Peyer's patch (tissue), 4 donors: ENCODE measurements at regions not wholly inside any gene's neighbourhood (a gene's known extent, or its start where the extent isn't known, plus 50 kb on each side); places are given as distances from the start of the nearest gene placed in this dataset.
"Not testable (repeated sequence)": the region's sequence is repeated elsewhere in the genome, so short reads cannot be mapped to it uniquely, and the experiment has no call there.

ENCODE experiments used
- DNase-seq, 3 donors: peaks; one replicate each; pipeline ENCODE4 v3.0.0-alpha.2; 2017 to 2019
- H3K27ac ChIP-seq, 4 donors: fragments of 200-600 bp; sonication (generic); one replicate each; pipeline ENCODE4 v1.5.1; 2016 to 2019
- H3K27me3 ChIP-seq, 2 donors: fragments of 200-600 bp; sonication (generic); one replicate each; pipeline ENCODE4 v1.5.1; 2019
- H3K36me3 ChIP-seq, 3 donors: fragments of 200-600 bp; sonication (generic); one replicate each; pipeline ENCODE4 v1.5.1; 2016 to 2019
- H3K4me1 ChIP-seq, 4 donors: fragments of 200-600 bp; sonication (generic); one replicate each; pipeline ENCODE4 v1.5.1; 2016 to 2019
- H3K4me3 ChIP-seq, 4 donors: fragments of 200-600 bp; sonication (generic); 1 replicate in 3 of 4; 2 replicates in 1 of 4; pipeline ENCODE4 v1.5.1; 2016 to 2019; ENCODE audit warnings: mild to moderate bottlenecking in 1 of 4
- H3K9me3 ChIP-seq, 4 donors: fragments of 200-600 bp; sonication (generic); one replicate each; pipeline ENCODE4 v1.5.1; 2016 to 2019; ENCODE audit warnings: mild to moderate bottlenecking in 1 of 4
- POLR2A ChIP-seq, 2 donors: fragments of 450-650 bp; IDR thresholded peaks; one replicate each; pipeline ENCODE4 v1.5.1; 2017; ENCODE audit warnings: antibody characterized with exemption in 2 of 2, mild to moderate bottlenecking in 2 of 2, moderate library complexity in 2 of 2
- TF ChIP-seq, protein P1 (sequence below), 6 experiments: fragments of 450-650 bp in 4 of 6; fragments of 200-600 bp in 2 of 6; sonication (generic) in 1 of 6; IDR thresholded peaks; one replicate each; pipeline ENCODE4 v1.5.1; 2017 to 2019; ENCODE audit warnings: antibody characterized with exemption in 6 of 6, mild to moderate bottlenecking in 3 of 6, moderate library complexity in 1 of 6

DNA sequence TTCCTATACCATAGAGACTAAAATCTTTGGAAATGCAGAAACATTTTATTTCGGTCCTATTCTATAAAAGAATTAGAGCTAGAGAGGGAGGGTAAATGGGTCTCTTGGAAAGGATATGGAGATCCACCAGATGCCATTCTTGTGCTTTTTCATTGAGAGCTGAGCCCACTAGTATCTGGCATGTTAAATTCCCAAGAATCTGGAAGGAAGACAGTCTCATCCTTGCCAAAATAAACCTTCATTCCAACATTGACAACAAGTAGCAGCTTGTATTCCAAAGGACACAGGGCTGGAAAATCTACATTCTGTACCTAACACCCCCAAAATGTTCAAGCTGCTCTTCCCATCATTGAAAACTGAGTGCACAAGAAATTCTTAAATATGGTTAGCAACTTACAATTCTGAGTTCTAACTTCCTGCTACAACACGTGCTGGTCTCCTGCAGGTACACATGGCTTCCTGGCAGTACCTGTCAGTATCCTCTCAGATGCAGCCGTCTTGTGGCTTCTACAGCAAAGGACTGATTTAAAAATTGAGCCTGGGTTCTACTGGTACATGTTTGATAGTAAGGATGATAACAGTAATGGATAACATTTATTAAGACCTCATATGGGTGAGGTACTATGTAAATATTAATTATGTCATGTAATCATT is 348.1 kb downstream of the SV2B start:
- Histone ChIP-seq H3K27ac (no peak overlapping the region), H3K9me3 (no peaks in the 10 kb centered on the region), H3K27me3 (no peaks in the 10 kb centered on the region), H3K4me1 (no peaks in the 10 kb centered on the region), H3K4me3 (no peak overlapping the region), H3K36me3 (no peaks in the 10 kb centered on the region)
- no peak for DNase-seq
- no peak for TF ChIP-seq POLR2A (IDR thresholded peaks at IDR 0.05)
- TF ChIP-seq, protein P1, sequence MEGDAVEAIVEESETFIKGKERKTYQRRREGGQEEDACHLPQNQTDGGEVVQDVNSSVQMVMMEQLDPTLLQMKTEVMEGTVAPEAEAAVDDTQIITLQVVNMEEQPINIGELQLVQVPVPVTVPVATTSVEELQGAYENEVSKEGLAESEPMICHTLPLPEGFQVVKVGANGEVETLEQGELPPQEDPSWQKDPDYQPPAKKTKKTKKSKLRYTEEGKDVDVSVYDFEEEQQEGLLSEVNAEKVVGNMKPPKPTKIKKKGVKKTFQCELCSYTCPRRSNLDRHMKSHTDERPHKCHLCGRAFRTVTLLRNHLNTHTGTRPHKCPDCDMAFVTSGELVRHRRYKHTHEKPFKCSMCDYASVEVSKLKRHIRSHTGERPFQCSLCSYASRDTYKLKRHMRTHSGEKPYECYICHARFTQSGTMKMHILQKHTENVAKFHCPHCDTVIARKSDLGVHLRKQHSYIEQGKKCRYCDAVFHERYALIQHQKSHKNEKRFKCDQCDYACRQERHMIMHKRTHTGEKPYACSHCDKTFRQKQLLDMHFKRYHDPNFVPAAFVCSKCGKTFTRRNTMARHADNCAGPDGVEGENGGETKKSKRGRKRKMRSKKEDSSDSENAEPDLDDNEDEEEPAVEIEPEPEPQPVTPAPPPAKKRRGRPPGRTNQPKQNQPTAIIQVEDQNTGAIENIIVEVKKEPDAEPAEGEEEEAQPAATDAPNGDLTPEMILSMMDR (IDR thresholded peaks at IDR 0.05): no peak

DNA sequence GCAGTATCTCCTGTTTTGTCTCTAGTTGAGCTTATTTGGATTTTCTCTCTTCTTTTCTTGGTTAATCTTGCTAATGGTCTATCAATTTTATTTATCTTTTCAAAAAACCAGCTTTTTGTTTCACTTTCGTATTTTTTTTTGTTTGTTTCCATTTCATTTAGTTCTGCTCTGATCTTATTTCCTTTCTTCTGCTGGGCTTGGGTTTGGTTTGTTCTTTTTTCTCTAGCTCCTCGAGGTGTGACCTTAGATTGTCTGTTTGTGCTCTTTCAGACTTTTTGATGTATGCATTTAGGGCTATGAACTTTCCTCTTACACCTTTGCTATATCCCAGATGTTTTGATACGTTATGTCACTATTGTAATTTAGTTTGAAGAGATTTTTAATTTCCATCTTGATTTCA is 353.3 kb downstream of the SV2B start:
- DNase-seq: not testable (repeated sequence)

DNA sequence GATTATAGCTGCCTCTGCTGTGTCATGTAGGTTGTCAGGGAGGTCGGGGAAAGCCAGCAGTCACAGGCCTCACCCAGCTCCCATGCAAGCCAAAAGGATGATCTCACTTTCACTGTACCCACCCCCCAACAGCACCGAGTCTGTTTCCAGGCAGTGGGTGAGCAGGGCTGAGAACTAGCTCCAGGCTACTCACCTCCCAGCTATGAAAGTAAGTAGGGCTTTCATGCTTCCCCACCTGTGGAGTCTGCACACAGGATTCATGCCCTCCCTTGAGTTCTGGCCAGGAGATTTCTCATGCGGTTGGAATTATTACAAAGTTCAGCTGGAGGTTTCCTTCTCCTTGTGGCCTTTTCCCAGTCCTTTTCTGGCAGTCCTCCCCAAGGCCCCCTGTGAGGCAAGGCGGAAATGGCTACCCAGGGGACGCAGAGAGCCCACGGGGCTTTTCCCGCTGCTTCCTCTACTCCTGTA is 356.2 kb downstream of the SV2B start:
- no peak for DNase-seq
- H3K4me1 ChIP-seq: no peaks in the 10 kb centered on the region
- TF ChIP-seq, protein P1 (IDR thresholded peaks at IDR 0.05): no peak
- TF ChIP-seq POLR2A (IDR thresholded peaks at IDR 0.05): no peak
- no peaks in the 10 kb centered on the region for H3K9me3 ChIP-seq
- H3K27me3 ChIP-seq: no peaks in the 10 kb centered on the region
- H3K27ac ChIP-seq: no peak overlapping the region
- no peak overlapping the region for H3K4me3 ChIP-seq
- no peaks in the 10 kb centered on the region for H3K36me3 ChIP-seq

More for the DNA sequence above, 353.3 kb downstream of the SV2B start:
- not testable (repeated sequence) for H3K27me3 ChIP-seq, H3K27ac ChIP-seq, H3K9me3 ChIP-seq, H3K36me3 ChIP-seq, H3K4me3 ChIP-seq, H3K4me1 ChIP-seq

DNA sequence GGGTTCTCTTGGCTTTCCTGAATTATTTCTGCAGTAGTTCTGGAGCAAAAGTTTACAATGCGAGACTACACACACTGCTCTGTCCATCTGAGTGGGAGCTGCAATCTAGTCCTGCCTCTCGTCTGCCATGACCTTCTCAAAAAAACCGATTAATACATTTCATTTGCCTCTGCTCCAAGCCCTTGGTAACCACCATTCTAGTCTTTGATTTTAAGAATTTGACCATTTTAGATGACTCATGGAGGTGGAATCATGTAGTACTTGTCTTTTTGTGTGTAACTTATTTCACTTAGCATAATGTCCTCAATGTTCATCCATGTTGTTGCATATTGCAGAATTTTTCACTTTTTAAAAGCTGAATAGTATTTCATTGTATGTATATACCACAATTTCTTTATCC is 356.9 kb downstream of the SV2B start:
- TF ChIP-seq, protein P1 (IDR thresholded peaks at IDR 0.05): no peak
- no peak for TF ChIP-seq POLR2A (IDR thresholded peaks at IDR 0.05)
- no peaks in the 10 kb centered on the region for H3K4me1 ChIP-seq

DNA sequence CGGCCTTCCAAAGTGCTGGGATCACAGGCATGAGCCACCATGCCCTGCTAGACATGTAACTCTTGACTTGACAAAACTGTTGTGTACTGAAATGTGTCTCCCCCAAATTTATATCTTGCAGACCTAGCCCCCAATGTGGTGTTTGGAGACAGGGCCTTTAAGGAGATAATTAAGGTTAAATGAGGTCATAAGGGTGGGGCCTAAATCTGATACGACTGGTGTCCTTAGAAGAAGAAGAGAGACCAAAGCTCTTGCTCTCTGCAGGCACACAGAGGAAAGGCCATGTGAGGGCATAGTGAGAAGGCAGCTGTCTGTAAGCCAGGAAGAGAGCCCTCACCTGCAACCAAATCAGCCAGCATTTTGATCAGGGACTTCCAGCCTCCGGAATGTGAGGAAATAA is 361.3 kb downstream of the SV2B start:
- Histone ChIP-seq H3K36me3 (no peaks in the 10 kb centered on the region), H3K4me3 (no peak overlapping the region), H3K27ac (no peak overlapping the region), H3K27me3 (no peaks in the 10 kb centered on the region), H3K9me3 (no peaks in the 10 kb centered on the region), H3K4me1 (no peaks in the 10 kb centered on the region)
- no peak for DNase-seq
- TF ChIP-seq, protein P1 (IDR thresholded peaks at IDR 0.05): no peak
- TF ChIP-seq POLR2A (IDR thresholded peaks at IDR 0.05): no peak

More for the DNA sequence above, 356.9 kb downstream of the SV2B start:
- no peaks in the 10 kb centered on the region for H3K27me3 ChIP-seq
- no peak overlapping the region for H3K27ac ChIP-seq
- no peaks in the 10 kb centered on the region for H3K36me3 ChIP-seq
- no peak for DNase-seq
- H3K9me3 ChIP-seq: no peaks in the 10 kb centered on the region
- no peak overlapping the region for H3K4me3 ChIP-seq

DNA sequence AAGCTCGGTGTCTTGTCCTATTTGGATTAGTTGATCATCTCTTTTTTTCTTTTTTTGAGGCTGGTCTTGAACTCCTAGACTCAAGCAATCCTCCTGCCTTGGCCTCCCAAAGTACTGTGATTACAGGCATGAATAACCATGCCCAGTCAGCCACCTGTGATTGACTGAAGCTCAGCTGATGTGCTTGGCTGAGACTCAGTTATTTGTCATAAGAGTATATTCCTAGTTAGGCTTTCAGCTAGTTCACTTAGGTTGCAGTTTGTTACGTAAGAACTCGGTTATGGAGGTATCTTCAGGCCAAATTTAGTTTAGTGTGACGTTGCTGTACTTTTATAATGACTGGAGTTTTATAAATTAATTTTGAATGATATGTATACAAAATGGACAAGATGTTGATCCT is 365.0 kb downstream of the SV2B start:
- Histone ChIP-seq H3K4me3 (no peak overlapping the region), H3K36me3 (no peaks in the 10 kb centered on the region), H3K27ac (no peak overlapping the region), H3K27me3 (no peaks in the 10 kb centered on the region), H3K9me3 (no peaks in the 10 kb centered on the region), H3K4me1 (peaks cover 0 to 4% (median 0%) of the 10 kb centered on the region in 4 donors)
- TF ChIP-seq, protein P1 (IDR thresholded peaks at IDR 0.05): no peak
- no peak for TF ChIP-seq POLR2A (IDR thresholded peaks at IDR 0.05)
- DNase-seq: no peak
